Tibial artery (tissue), 4 donors: ENCODE measurements at regions not wholly inside any gene's neighbourhood (a gene's known extent, or its start where the extent isn't known, plus 50 kb on each side); places are given as distances from the start of the nearest gene placed in this dataset.

Experiments
- DNase-seq, 2 donors: peaks; one replicate each; pipeline ENCODE4 v3.0.0-alpha.2; 2019
- H3K27ac ChIP-seq, 2 donors: fragments of 200-600 bp; sonication (generic) in 1 of 2; 1 replicate in 1 of 2; 2 replicates in 1 of 2; pipeline ENCODE4 v1.5.1; 2018 to 2019; ENCODE audit warnings: mild to moderate bottlenecking in 1 of 2
- H3K27me3 ChIP-seq, 2 donors: fragments of 200-600 bp; sonication (generic) in 1 of 2; one replicate each; pipeline versions ENCODE4 v1.5.1 to v1.6.0; 2016 to 2019
- H3K36me3 ChIP-seq, 3 donors: fragments of 200-600 bp; sonication (generic) in 2 of 3; one replicate each; pipeline ENCODE4 v1.5.1; 2016 to 2019; ENCODE audit warnings: mild to moderate bottlenecking in 2 of 3
- H3K4me1 ChIP-seq, 4 donors: fragments of 200-600 bp; sonication (generic) in 2 of 4; 1 replicate in 3 of 4; 2 replicates in 1 of 4; pipeline ENCODE4 v1.5.1; 2016 to 2019
- H3K4me3 ChIP-seq, 2 donors: fragments of 200-600 bp; sonication (generic) in 1 of 2; 1 replicate in 1 of 2; 2 replicates in 1 of 2; pipeline ENCODE4 v1.5.1; 2018 to 2019; ENCODE audit warnings: mild to moderate bottlenecking in 2 of 2
- H3K9me3 ChIP-seq, 3 donors: fragments of 200-600 bp; sonication (generic) in 1 of 3; one replicate each; pipeline ENCODE4 v1.5.1; 2016 to 2019
- CTCF ChIP-seq, 2 experiments: fragments of 200-600 bp in 1 of 2; fragments of 450-650 bp in 1 of 2; IDR thresholded peaks; one replicate each; pipeline ENCODE4 v1.5.1; 2017 to 2019; ENCODE audit warnings: antibody characterized with exemption in 2 of 2, mild to moderate bottlenecking in 1 of 2, moderate library complexity in 1 of 2
- intact Hi-C: fragments of 100-400 bp; cut with DNase I; formaldehyde crosslinking; loops from one replicate; pipeline ENCODE4 v1.15.0; 2023; ENCODE audit warnings: low total_unique reads

- TF ChIP-seq CTCF (IDR thresholded peaks at IDR 0.05), result no peak
- Histone ChIP-seq H3K27me3 (no peaks in the 10 kb centered on the region), H3K36me3 (no peaks in the 10 kb centered on the region), H3K4me3 (no peak overlapping the region), H3K27ac (no peak overlapping the region), H3K4me1 (no peaks in the 10 kb centered on the region), H3K9me3 (no peaks in the 10 kb centered on the region)
- DNase-seq, result no peak
- intact Hi-C loops, result no loop called here
These were observed 250.2 kb upstream of the CWC22 start for GRCh38 chr2:180257247-180257646.

- H3K4me3 ChIP-seq, result no peak overlapping the region
- H3K27ac ChIP-seq, result no peak overlapping the region
- no peaks in the 10 kb centered on the region for H3K36me3 ChIP-seq
- H3K9me3 ChIP-seq, result no peaks in the 10 kb centered on the region
- no peaks in the 10 kb centered on the region for H3K27me3 ChIP-seq
- TF ChIP-seq CTCF (IDR thresholded peaks at IDR 0.05), result no peak
- intact Hi-C loops, result no loop called here
- no peaks in the 10 kb centered on the region for H3K4me1 ChIP-seq
- DNase-seq, result no peak
These were observed 248.9 kb upstream of the CWC22 start for GRCh38 chr2:180255981-180256380.

GRCh38 chr2:180254872-180255271 lies 247.8 kb upstream of the CWC22 start:
- TF ChIP-seq CTCF (IDR thresholded peaks at IDR 0.05), result no peak

GRCh38 chr2:180247658-180248057 lies 240.6 kb upstream of the CWC22 start:
- H3K4me3 ChIP-seq, result no peak overlapping the region
- intact Hi-C loops, result no loop called here
- no peaks in the 10 kb centered on the region for H3K36me3 ChIP-seq
- no peaks in the 10 kb centered on the region for H3K9me3 ChIP-seq
- H3K4me1 ChIP-seq, result no peaks in the 10 kb centered on the region
- no peaks in the 10 kb centered on the region for H3K27me3 ChIP-seq
- TF ChIP-seq CTCF (IDR thresholded peaks at IDR 0.05), result no peak
- H3K27ac ChIP-seq, result no peak overlapping the region
- DNase-seq, result no peak

More at GRCh38 chr2:180254872-180255271, 247.8 kb upstream of the CWC22 start:
- DNase-seq, result no peak
- H3K36me3 ChIP-seq, result no peaks in the 10 kb centered on the region
- H3K9me3 ChIP-seq, result no peaks in the 10 kb centered on the region
- H3K4me1 ChIP-seq, result no peaks in the 10 kb centered on the region
- H3K27ac ChIP-seq, result no peak overlapping the region
- H3K27me3 ChIP-seq, result no peaks in the 10 kb centered on the region
- intact Hi-C loops, result no loop called here
- no peak overlapping the region for H3K4me3 ChIP-seq

GRCh38 chr2:180246268-180246667 lies 239.2 kb upstream of the CWC22 start:
- no peak overlapping the region for H3K4me3 ChIP-seq
- TF ChIP-seq CTCF (IDR thresholded peaks at IDR 0.05), result no peak
- H3K36me3 ChIP-seq, result no peaks in the 10 kb centered on the region
- H3K27ac ChIP-seq, result no peak overlapping the region
- H3K9me3 ChIP-seq, result no peaks in the 10 kb centered on the region
- no peaks in the 10 kb centered on the region for H3K4me1 ChIP-seq
- no peak for DNase-seq
- intact Hi-C loops, result no loop called here
- H3K27me3 ChIP-seq, result no peaks in the 10 kb centered on the region

- Histone ChIP-seq H3K4me1 (no peaks in the 10 kb centered on the region), H3K36me3 (no peaks in the 10 kb centered on the region), H3K9me3 (no peaks in the 10 kb centered on the region), H3K27me3 (no peaks in the 10 kb centered on the region), H3K27ac (no peak overlapping the region), H3K4me3 (no peak overlapping the region)
- TF ChIP-seq CTCF (IDR thresholded peaks at IDR 0.05), result no peak
- intact Hi-C loops, result no loop called here
- DNase-seq, result no peak
These were observed 233.7 kb upstream of the CWC22 start for GRCh38 chr2:180240774-180241173.
